SK-N-SH (cell line): ENCODE measurements at regions not wholly inside any gene's neighbourhood (a gene's known extent, or its start where the extent isn't known, plus 50 kb on each side); places are given as distances from the start of the nearest gene placed in this dataset.

Experiments used
- CTCF ChIA-PET: fragments of 300-600, 350-600 bp; formaldehyde crosslinking; extraction: SDS; loops from one replicate; lab custom pipeline; 2021; lab: Yijun Ruan, JAX
- POLR2A ChIA-PET: fragments of 350-600 bp; sonication (Branson Sonifier 250); formaldehyde crosslinking; extraction: SDS; loops from one replicate; lab custom pipeline; 2020; ENCODE audit warnings: antibody characterized with exemption, inconsistent platforms; lab: Yijun Ruan, JAX
- DNase-seq: peaks from one replicate; pipeline ENCODE4 v3.0.0; 2012
- H2AFZ ChIP-seq: fragments of 200-600 bp; sonication (generic); 2 replicates; pipeline ENCODE4 v1.8.1; 2016; ENCODE audit warnings: antibody characterized with exemption, mild to moderate bottlenecking, low read depth
- H3F3A ChIP-seq: fragments of 200-600 bp; sonication (generic); replicated peaks from 2 replicates; pipeline ENCODE3; 2016; ENCODE audit warnings: antibody characterized with exemption, mild to moderate bottlenecking; ENCODE audit not compliant: insufficient read depth
- H3K27ac ChIP-seq, 2 experiments: fragments of 200-500 bp in 1 of 2; fragments of 200-600 bp in 1 of 2; sonication (Bioruptor generic) in 1 of 2; sonication (generic), shearing (Covaris generic) in 1 of 2; 2 replicates each; pipeline versions ENCODE4 v1.5.1 to v1.6.1; 2014 to 2016; ENCODE audit warnings: low read depth in 2 of 2, inconsistent platforms in 1 of 2, low read length in 1 of 2, mild to moderate bottlenecking in 1 of 2, mixed read lengths in 1 of 2
- H3K27me3 ChIP-seq: fragments of 200-600 bp; sonication (generic), shearing (Covaris generic); 2 replicates; pipeline ENCODE4 v1.6.1; 2016; ENCODE audit warnings: mixed run types; ENCODE audit not compliant: insufficient read depth
- H3K36me3 ChIP-seq, 2 experiments: fragments of 200-500 bp in 1 of 2; fragments of 200-600 bp in 1 of 2; sonication (Bioruptor generic) in 1 of 2; sonication (generic) in 1 of 2; replicated peaks in 1 of 2; 2 replicates each; pipeline versions ENCODE3 to v1.5.1; 2014 to 2016; ENCODE audit warnings: low read length in 1 of 2, mild to moderate bottlenecking in 1 of 2; ENCODE audit not compliant: insufficient read depth in 2 of 2, control insufficient read depth in 1 of 2
- H3K4me1 ChIP-seq, 2 experiments: fragments of 200-500 bp in 1 of 2; fragments of 200-600 bp in 1 of 2; sonication (Bioruptor generic) in 1 of 2; sonication (generic), shearing (Covaris generic) in 1 of 2; 2 replicates each; pipeline versions ENCODE4 v1.5.1 to v1.6.1; 2014 to 2016; ENCODE audit warnings: low read depth in 1 of 2, low read length in 1 of 2, mixed run types in 1 of 2; ENCODE audit not compliant: insufficient read depth in 2 of 2, control insufficient read depth in 1 of 2
- H3K4me2 ChIP-seq: fragments of 200-600 bp; sonication (generic), shearing (Covaris generic); 2 replicates; pipeline ENCODE4 v1.6.1; 2017; ENCODE audit warnings: mixed run types
- H3K4me3 ChIP-seq, 2 experiments: fragments of 200-500 bp in 1 of 2; fragments of 200-600 bp in 1 of 2; sonication (Bioruptor generic) in 1 of 2; sonication (generic), shearing (Covaris generic) in 1 of 2; 2 replicates each; pipeline versions ENCODE4 v1.5.1 to v1.8.1; 2014 to 2016; ENCODE audit warnings: low read depth in 2 of 2, inconsistent platforms in 1 of 2, low read length in 1 of 2, mild to moderate bottlenecking in 1 of 2, mixed read lengths in 1 of 2, moderate library complexity in 1 of 2
- H3K79me2 ChIP-seq: fragments of 200-600 bp; sonication (generic); 2 replicates; pipeline ENCODE4 v1.8.1; 2017; ENCODE audit warnings: mild to moderate bottlenecking; ENCODE audit not compliant: insufficient read depth
- H3K9ac ChIP-seq: fragments of 200-600 bp; sonication (generic); 2 replicates; pipeline ENCODE4 v1.6.1; 2017; ENCODE audit warnings: mixed run types
- H3K9me2 ChIP-seq: fragments of 200-600 bp; sonication (generic); 2 replicates; pipeline ENCODE4 v1.6.1; 2017; ENCODE audit warnings: mixed run types
- H3K9me3 ChIP-seq: fragments of 200-600 bp; sonication (generic); 2 replicates; pipeline ENCODE4 v1.6.1; 2017; ENCODE audit warnings: mixed run types, mild to moderate bottlenecking, moderate library complexity
- H4K20me1 ChIP-seq: fragments of 200-600 bp; sonication (generic); 2 replicates; pipeline ENCODE4 v1.6.1; 2017; ENCODE audit warnings: mild to moderate bottlenecking, mixed run types; ENCODE audit not compliant: insufficient read depth
- ELF1 ChIP-seq: IDR thresholded peaks from 2 replicates; pipeline ENCODE4 v1.4.0; 2012
- EP300 ChIP-seq, 2 experiments: IDR thresholded peaks; 2 replicates each; pipeline versions ENCODE4 v1.4.0 to v1.6.1; 2012; ENCODE audit warnings: borderline replicate concordance in 1 of 2, low read depth in 1 of 2, low read length in 1 of 2
- FOSL2 ChIP-seq: IDR thresholded peaks from 2 replicates; pipeline ENCODE4 v1.4.0; 2012; ENCODE audit warnings: low read depth, mild to moderate bottlenecking, moderate library complexity, borderline replicate concordance
- GATA2 ChIP-seq: sonication (generic); formaldehyde crosslinking; IDR thresholded peaks from 2 replicates; pipeline ENCODE4 v1.5.0; 2020; ENCODE audit warnings: mild to moderate bottlenecking, missing genetic modification reagents
- MXI1 ChIP-seq: IDR thresholded peaks from 2 replicates; pipeline ENCODE4 v1.6.1; 2012; ENCODE audit warnings: mild to moderate bottlenecking, low read depth, low read length, improper control_type of control experiment
- NFIC ChIP-seq: IDR thresholded peaks from 2 replicates; pipeline ENCODE4 v1.4.0; 2012; ENCODE audit warnings: borderline replicate concordance
- NRF1 ChIP-seq: IDR thresholded peaks from 2 replicates; pipeline ENCODE4 v1.6.1; 2012; ENCODE audit warnings: low read depth, mild to moderate bottlenecking, low read length
- RAD21 ChIP-seq: IDR thresholded peaks from 2 replicates; pipeline ENCODE4 v1.6.1; 2012; ENCODE audit warnings: mild to moderate bottlenecking, low read length
- RFX5 ChIP-seq: IDR thresholded peaks from 2 replicates; pipeline ENCODE4 v1.6.1; 2012; ENCODE audit warnings: mild to moderate bottlenecking, improper control_type of control experiment, low read length
- SMC3 ChIP-seq: IDR thresholded peaks from 2 replicates; pipeline ENCODE4 v1.6.1; 2012; ENCODE audit warnings: low read depth, low read length, improper control_type of control experiment
- TAF1 ChIP-seq: IDR thresholded peaks from 2 replicates; pipeline ENCODE4 v1.6.1; 2012; ENCODE audit warnings: low read depth, mild to moderate bottlenecking, low read length, moderate library complexity, borderline replicate concordance
- TCF12 ChIP-seq: IDR thresholded peaks from 2 replicates; pipeline ENCODE4 v1.4.0; 2012
- TEAD4 ChIP-seq: IDR thresholded peaks from 2 replicates; pipeline ENCODE4 v1.4.0; 2012; ENCODE audit warnings: mild to moderate bottlenecking, borderline replicate concordance; ENCODE audit not compliant: insufficient read depth
- YY1 ChIP-seq: IDR thresholded peaks from 2 replicates; pipeline ENCODE4 v1.4.0; 2012; ENCODE audit warnings: low read depth, mild to moderate bottlenecking
- WGBS: methylation state at CpG from one replicate; pipeline ENCODE4 v1.1.6; 2017; ENCODE audit warnings: low lambda C conversion rate; 5-methylcytosine and 5-hydroxymethylcytosine counted together
- TF ChIP-seq, protein P1 (sequence below): fragments of 150-350 bp; IDR thresholded peaks from 2 replicates; pipeline ENCODE4 v1.6.1; 2016; ENCODE audit warnings: mild to moderate bottlenecking, low read depth, low read length
- TF ChIP-seq, protein P2 (sequence below): fragments of 200-600 bp; sonication (generic); IDR thresholded peaks from 2 replicates; pipeline ENCODE4 v1.6.1; 2017; ENCODE audit warnings: antibody characterized with exemption, mild to moderate bottlenecking, moderate library complexity
- TF ChIP-seq, protein P3 (sequence below): IDR thresholded peaks from 2 replicates; pipeline ENCODE4 v1.4.0; 2012; ENCODE audit warnings: low read depth, borderline replicate concordance
- TF ChIP-seq, protein P4 (sequence below): IDR thresholded peaks from 2 replicates; pipeline ENCODE4; 2012
- TF ChIP-seq, protein P5 (sequence below): IDR thresholded peaks from 2 replicates; pipeline ENCODE4 v1.6.1; 2012; ENCODE audit warnings: mild to moderate bottlenecking, low read depth, low read length, moderate library complexity

DNA sequence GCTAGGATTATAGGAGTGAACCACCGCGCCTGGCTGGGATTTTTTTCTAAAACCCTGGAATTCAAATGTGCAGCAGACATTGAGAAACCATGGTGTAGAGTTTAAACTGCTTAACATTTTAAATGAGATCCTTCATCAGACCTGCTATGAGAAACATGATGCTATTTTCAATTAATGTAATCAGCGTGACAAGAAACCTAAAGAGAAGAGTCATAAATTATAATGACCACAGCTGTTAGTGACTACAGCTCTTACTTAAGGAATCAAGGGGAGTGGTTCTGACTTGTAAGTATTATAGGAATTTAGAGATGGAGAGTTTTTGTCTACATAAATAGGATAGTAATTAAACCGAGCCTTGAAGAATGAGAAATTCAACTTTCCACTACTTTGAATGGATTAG, 170.6 kb downstream of the BARX2 start:
- ChIA-PET CTCF (no interaction called here), POLR2A (no interaction called here)

DNA sequence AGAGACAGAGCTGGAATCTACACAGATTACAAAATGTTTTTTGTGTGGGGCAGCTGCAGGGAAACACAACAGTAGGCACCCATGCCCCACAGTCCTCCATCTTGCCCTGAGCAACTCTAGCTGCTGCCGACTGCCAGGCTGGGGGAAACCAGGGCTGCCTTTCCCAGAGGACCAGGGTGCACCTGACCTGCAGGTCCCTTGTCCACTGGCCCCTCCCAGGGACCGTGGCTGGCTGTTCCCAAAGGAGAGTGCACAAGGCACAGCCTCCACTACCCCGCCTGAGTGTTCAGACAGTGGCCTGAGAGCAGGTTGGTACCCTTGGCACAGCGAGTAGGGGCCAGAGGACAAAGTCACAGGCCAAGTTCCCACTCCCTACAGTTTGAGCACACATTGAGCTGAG, 181.8 kb downstream of the BARX2 start:
- Histone ChIP-seq H3K27ac (no peak overlapping the region), H4K20me1 (no peaks in the 10 kb centered on the region), H3K4me3 (no peak overlapping the region), H3K4me2 (no peak overlapping the region), H3F3A (no peaks in the 10 kb centered on the region), H2AFZ (no peak overlapping the region), H3K79me2 (no peaks in the 10 kb centered on the region), H3K36me3 (no peaks in the 10 kb centered on the region), H3K27me3 (no peaks in the 10 kb centered on the region), H3K9me2 (no peaks in the 10 kb centered on the region), H3K4me1 (no peaks in the 10 kb centered on the region), H3K9me3 (no peaks in the 10 kb centered on the region), H3K9ac (no peak overlapping the region)
- WGBS, result no CpG with 5 or more reads among the region's 4 CpGs
- CTCF ChIA-PET, result no interaction called here
- POLR2A ChIA-PET, result no interaction called here
- no peak for DNase-seq
- TF ChIP-seq FOSL2 (no peak), EP300 (IDR thresholded peaks at IDR 0.05; ENCODE audit: borderline replicate concordance in 1 of 2, low read depth in 1 of 2, low read length in 1 of 2) (no peak), RFX5 (no peak), SMC3 (no peak), TEAD4 (no peak), MXI1 (no peak)
- TF ChIP-seq, protein P1, sequence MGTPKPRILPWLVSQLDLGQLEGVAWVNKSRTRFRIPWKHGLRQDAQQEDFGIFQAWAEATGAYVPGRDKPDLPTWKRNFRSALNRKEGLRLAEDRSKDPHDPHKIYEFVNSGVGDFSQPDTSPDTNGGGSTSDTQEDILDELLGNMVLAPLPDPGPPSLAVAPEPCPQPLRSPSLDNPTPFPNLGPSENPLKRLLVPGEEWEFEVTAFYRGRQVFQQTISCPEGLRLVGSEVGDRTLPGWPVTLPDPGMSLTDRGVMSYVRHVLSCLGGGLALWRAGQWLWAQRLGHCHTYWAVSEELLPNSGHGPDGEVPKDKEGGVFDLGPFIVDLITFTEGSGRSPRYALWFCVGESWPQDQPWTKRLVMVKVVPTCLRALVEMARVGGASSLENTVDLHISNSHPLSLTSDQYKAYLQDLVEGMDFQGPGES, result no peak
- TF ChIP-seq, protein P2, sequence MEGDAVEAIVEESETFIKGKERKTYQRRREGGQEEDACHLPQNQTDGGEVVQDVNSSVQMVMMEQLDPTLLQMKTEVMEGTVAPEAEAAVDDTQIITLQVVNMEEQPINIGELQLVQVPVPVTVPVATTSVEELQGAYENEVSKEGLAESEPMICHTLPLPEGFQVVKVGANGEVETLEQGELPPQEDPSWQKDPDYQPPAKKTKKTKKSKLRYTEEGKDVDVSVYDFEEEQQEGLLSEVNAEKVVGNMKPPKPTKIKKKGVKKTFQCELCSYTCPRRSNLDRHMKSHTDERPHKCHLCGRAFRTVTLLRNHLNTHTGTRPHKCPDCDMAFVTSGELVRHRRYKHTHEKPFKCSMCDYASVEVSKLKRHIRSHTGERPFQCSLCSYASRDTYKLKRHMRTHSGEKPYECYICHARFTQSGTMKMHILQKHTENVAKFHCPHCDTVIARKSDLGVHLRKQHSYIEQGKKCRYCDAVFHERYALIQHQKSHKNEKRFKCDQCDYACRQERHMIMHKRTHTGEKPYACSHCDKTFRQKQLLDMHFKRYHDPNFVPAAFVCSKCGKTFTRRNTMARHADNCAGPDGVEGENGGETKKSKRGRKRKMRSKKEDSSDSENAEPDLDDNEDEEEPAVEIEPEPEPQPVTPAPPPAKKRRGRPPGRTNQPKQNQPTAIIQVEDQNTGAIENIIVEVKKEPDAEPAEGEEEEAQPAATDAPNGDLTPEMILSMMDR, result no peak
- TF ChIP-seq, protein P3, sequence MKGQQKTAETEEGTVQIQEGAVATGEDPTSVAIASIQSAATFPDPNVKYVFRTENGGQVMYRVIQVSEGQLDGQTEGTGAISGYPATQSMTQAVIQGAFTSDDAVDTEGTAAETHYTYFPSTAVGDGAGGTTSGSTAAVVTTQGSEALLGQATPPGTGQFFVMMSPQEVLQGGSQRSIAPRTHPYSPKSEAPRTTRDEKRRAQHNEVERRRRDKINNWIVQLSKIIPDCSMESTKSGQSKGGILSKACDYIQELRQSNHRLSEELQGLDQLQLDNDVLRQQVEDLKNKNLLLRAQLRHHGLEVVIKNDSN, result no peak

More for the DNA sequence above, 170.6 kb downstream of the BARX2 start:
- Histone ChIP-seq H2AFZ (no peak overlapping the region), H3K27ac (no peak overlapping the region), H3K9me3 (no peaks in the 10 kb centered on the region), H3K27me3 (no peaks in the 10 kb centered on the region; the same call in 1 of the 2 replicates), H3K4me2 (no peak overlapping the region), H3K36me3 (no peaks in the 10 kb centered on the region), H3K9ac (no peak overlapping the region), H3K4me3 (no peak overlapping the region), H3F3A (no peaks in the 10 kb centered on the region), H3K4me1 (peaks cover 0 to 7% of the 10 kb centered on the region in 2 experiments; a peak in 1 of 4 replicates), H3K79me2 (no peaks in the 10 kb centered on the region), H3K9me2 (no peaks in the 10 kb centered on the region), H4K20me1 (no peaks in the 10 kb centered on the region)
- TF ChIP-seq NRF1 (no peak), EP300 (IDR thresholded peaks at IDR 0.05; ENCODE audit: borderline replicate concordance in 1 of 2, low read depth in 1 of 2, low read length in 1 of 2) (no peak), NFIC (no peak), GATA2 (CRISPR knock-in tag) (no peak), RFX5 (no peak), TCF12 (no peak), YY1 (no peak), TEAD4 (no peak), SMC3 (no peak), ELF1 (no peak), TAF1 (no peak), RAD21 (no peak)
- TF ChIP-seq, protein P4, sequence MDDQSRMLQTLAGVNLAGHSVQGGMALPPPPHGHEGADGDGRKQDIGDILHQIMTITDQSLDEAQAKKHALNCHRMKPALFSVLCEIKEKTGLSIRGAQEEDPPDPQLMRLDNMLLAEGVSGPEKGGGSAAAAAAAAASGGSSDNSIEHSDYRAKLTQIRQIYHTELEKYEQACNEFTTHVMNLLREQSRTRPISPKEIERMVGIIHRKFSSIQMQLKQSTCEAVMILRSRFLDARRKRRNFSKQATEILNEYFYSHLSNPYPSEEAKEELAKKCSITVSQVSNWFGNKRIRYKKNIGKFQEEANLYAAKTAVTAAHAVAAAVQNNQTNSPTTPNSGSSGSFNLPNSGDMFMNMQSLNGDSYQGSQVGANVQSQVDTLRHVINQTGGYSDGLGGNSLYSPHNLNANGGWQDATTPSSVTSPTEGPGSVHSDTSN, result no peak
- TF ChIP-seq, protein P5, sequence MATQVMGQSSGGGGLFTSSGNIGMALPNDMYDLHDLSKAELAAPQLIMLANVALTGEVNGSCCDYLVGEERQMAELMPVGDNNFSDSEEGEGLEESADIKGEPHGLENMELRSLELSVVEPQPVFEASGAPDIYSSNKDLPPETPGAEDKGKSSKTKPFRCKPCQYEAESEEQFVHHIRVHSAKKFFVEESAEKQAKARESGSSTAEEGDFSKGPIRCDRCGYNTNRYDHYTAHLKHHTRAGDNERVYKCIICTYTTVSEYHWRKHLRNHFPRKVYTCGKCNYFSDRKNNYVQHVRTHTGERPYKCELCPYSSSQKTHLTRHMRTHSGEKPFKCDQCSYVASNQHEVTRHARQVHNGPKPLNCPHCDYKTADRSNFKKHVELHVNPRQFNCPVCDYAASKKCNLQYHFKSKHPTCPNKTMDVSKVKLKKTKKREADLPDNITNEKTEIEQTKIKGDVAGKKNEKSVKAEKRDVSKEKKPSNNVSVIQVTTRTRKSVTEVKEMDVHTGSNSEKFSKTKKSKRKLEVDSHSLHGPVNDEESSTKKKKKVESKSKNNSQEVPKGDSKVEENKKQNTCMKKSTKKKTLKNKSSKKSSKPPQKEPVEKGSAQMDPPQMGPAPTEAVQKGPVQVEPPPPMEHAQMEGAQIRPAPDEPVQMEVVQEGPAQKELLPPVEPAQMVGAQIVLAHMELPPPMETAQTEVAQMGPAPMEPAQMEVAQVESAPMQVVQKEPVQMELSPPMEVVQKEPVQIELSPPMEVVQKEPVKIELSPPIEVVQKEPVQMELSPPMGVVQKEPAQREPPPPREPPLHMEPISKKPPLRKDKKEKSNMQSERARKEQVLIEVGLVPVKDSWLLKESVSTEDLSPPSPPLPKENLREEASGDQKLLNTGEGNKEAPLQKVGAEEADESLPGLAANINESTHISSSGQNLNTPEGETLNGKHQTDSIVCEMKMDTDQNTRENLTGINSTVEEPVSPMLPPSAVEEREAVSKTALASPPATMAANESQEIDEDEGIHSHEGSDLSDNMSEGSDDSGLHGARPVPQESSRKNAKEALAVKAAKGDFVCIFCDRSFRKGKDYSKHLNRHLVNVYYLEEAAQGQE, result no peak
- no peak for DNase-seq
- WGBS, result 48% methylated on average over 4 of the region's 4 CpGs
